ENCODE measurements at regions not wholly inside any gene's neighbourhood (a gene's known extent, or its start where the extent isn't known, plus 50 kb on each side); places are given as distances from the start of the nearest gene placed in this dataset.

DNA sequence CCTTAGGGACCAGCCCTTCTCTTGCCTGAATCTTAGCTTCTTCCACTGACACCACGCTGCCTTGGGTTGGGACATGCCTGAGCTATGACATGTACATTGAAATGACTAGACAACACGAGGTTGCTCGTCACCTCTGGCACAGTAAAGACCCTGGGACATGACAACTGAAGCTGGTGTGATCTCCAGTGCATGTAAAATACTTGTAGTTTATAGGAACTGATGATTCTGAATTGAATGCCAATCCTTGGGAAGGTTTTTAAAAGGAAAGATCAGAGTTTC lies 100.7 kb upstream of the PGRMC2 start:
- DNase-seq: no peak

DNA sequence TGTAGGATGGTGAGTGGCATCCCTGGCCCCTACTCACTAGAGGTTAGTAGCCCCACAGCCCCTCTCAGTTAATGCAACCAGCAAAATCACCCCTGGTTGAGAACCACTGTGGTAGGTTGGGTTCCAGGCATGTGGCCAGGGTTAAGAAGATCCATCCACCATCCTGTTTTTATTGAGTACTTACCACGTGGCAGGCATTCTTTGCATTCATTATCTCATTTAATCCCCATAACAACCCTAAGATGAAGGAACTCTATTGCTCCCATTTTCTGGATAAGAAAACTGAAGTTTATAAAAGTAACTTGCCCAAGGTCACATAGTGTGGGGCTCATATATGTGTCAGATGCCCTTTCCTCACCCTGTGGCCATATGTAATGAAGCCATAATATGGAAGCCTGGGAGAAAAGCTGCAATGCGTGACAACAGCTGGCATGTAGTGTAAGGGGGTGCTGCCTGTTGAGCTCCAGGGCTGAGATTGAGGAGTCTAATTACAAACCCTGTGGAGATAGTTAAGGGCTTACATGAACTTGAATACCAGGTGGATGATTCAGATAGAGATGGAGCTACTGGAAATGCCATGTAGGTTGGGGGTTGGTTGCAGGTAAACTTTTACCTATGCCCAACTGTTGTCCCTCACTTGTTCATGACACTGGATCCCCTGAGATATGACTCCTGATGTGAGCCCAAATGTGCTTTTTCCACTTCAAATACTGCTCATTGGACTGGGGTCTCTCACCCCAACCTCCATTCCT lies 100.2 kb upstream of the PGRMC2 start:
- DNase-seq: no peak

DNA sequence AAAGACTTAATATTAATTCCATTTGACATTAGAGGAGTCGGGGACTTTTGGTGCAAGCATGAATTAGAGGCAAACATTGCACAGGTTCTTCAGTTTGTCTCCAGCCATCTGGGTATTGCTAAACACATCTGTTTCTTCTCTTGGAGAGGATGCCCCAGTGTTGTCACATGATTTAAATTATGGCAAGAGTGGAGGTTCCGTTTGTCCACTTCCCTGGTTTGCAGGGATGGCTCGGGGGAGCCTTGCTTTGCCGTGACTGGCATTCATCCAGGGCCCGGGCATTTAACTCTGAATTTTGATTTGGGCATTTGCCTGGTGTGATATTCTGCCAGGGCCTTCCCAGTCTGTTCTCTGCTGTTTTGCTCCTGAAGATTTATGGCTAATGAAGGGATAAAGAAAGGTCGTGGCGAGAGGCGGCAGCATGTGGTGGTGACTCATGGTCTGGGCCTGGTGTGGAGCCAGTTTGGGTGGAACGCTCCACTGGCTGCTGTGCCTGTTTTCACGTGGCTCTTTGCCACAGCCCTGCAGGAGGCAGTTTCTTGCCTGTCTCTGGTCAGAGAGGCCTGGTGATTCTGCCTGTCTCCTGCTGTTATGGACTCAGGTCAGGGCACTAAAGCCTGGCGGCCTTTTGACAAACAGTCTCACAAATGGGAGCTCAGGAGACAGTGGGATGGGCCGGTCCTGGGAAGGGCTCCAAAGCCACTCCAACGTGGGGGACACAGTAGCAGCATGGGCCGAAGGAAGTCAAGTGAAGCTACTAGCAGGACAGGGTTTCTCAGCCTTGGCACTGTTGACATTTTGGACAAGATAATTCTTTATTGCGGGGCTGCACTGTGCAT lies 99.4 kb upstream of the PGRMC2 start:
- DNase-seq: no peak

DNA sequence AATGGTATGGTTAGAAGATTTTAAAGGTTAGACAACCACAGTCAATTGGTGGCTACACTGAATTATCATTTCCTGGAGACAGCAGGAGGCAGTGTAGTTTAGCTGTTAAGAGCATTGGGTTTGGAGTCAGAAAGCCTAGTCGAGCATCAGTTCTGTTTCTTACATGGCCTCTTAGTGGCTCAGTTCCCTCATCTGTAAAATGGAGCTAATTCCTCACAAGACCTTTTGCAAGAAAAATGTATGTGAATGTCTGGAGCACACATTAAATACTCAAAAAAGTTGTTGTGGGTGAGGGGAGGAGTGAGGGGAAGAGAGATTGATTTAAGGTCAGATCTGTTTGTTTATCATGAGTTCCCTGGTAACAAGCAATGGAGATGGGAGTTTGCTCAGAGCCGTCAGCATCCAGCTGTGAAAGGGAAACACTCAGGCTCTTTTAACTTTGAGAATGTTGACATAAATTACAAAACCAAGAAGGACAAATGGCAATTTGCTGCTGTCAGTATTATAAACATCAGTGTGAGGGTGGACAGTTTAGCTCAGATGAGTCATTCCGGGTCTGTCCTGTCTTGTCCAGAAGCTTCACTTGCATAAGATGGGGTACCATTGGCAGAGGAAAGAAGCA lies 98.2 kb upstream of the PGRMC2 start:
- no peak for DNase-seq

DNA sequence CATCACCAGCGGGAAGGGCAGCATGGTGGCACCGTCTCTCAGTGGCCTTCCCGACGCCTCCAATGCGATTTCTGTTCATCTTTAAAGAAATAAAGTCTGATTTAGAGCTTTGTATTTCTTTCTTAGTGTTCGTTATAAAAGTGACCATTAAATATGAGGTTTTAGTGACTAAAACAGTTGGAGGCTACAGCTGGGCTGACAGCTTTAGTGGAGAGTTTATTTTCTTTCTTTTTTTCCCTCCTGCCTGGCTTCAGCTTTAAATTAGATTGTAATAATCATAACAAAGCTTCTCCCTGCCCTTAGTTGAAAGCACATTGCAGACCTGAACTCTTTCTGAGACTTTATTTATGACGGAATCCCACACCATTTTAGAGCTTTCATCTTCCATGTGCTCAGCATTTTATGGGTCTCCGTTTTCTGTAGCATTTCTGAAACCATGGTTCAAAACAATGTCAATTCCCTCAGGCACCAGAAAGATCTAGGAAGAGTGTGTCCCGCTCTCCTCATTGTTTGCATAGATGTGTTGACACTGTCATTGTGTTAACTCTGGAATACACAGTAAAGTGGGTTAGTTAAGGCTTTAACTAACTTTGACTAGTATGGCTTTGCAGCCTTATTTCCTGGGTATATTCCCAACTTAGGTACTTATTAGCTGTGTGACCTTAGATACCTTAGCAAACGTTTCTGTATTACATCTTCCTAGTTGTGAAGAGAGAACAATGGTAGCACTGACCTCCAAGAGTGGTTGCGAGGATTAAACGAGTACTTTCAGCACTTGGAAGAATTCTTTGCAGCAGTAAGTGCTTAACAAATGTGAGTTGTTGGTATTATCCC lies 97.4 kb upstream of the PGRMC2 start:
- DNase-seq: no peak

DNA sequence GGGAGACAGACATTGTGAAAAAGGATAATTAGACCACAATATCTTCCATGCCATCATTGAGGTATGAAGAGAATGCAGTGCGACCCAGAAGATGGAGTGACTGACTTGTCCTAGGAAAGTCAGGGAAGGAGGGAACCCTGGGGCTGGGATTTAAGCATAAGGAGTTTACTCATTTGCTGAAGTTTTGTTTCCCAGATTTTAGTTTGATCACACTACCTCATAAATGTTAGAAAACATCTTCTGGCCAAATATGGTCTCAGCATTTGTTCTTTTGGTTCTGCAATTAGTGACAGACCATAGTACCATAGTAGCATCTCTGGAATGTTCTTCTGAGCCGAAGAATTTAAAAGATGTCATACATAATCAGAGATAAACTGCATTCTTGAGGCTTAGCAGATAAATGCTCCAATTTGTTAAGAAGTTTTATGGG lies 96.5 kb upstream of the PGRMC2 start:
- no peak for DNase-seq

DNA sequence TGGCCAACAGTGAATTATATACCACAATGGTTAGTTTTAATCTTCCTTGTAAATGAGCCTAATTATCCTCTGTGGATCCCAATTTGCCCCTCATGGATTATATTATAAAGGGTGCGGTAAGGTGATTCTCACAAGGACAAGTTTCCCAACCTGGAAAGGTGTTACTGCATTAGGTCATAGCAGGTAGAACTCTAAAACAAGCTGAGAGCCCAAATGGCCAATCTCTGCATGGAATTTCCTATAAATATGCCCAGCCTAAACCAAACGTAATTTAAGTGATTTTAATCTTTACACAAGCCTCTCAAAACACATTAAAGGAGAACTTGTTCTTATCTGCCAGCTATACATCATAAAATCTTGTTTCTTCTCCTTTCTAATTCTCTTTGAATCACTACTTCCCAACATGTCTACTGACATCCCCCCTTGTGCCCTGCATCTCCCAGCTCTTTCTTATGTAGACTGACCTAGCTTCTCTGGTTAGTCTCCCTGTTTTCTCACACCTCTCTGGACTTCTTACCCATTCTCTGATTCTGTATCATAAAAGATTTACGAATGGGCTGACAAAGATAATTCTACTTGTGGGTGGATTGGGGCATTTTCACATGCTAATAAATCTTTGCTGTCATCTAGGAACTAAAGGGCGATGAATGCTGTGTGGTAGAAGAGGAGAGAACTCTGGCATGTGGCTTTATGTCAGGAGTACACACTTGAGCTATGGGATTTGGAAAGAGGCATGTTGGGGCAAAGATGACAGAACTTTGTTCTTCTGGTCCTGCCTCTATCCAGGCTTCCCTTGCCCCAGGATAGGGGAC lies 94.3 kb upstream of the PGRMC2 start:
- no peak for DNase-seq

DNA sequence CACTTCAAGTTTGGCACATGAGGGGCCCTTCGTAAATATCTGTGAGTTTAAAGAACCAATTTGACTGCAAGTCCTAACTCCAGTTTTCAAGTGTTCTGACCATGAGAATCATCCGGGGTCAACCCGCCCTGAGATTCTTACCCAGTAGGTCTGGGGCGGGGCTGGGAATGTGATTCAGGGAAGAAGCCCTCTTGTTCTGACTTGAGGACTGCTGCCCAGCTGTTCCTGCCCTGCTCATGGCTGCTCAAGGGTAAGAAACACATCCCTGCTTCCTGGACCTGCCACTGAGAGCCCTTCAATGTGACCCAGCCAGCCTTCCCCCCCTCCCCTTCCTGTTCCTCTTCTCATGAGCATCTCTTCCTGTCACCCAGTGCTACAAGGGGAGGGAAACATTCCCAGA lies 92.7 kb upstream of the PGRMC2 start:
- DNase-seq: no peak

DNA sequence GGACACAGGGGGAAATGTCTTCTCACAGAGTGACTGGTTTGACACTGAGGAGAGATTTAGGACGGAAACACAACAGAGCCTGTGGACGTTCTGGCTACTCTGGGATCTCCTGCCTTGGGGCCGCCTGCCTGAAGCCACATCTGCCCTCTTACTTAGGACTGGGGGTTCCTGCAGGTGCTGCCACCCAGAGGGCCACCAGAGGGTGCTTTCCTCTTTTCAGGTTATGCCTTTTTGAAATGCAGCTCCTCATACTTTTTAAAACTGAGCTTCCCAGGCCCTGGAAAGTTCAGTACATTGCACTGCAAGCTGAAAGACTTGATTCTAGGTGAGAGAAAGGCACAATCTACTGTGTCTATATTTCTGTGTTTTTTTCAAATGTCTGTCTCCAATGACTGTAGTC lies 92.2 kb upstream of the PGRMC2 start:
- no peak for DNase-seq

DNA sequence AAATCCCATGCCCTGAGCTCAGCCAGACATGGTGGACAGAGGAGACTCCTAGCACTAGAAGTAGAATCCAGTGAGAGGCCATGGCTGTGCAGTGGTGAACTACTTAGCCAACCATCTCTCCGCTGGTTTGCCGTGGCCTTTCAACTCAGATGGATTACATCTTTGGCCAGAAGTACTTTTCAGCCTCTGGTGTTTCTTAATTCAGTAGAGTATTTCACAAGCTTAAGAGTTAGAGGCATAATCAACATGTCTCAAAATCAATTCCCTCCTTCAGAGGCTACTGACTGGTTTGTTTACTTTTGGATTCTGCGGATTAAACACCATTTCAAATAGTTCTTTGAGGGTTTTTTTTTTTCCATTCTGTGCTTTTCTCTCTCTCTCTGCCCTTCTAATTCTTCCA lies 91.1 kb upstream of the PGRMC2 start:
- no peak for DNase-seq

DNA sequence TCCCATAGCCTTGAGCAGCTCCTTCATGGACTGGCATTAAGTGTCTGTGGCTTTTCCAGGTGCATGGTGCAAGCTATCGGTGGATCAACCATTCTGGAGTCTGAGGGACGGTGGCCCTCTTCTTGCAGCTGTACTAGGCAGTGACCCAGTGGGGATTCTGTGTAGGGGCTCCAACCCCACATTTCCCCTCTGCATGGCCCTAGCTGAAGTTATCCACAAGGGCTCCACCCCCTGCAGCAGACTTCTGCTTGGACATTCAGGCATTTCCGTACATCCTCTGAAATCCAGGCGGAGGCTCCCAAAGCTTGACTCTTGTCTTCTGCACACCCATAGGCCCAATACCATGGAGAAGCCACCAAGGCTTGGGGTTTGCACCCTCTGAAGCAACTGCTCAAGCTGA lies 89.3 kb upstream of the PGRMC2 start:
- DNase-seq: no peak

DNA sequence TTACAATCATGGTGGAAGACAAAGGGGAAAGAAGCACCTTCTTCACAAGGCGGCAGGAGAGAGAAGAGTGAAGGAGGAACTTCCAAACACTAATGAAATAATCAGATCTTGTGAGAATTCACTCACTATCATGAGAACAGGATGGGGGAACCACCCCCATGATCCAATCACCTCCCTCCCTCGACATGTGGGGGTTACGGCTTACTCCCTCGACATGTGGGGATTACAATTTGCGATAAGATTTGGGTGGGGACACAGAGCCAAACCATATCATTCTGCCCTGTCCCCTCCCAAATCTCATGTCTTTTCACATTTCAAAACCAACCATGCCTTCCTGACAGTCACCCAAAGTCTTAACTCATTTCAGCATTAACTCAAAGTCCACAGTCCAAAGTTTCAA lies 88.7 kb upstream of the PGRMC2 start:
- DNase-seq: no peak

DNA sequence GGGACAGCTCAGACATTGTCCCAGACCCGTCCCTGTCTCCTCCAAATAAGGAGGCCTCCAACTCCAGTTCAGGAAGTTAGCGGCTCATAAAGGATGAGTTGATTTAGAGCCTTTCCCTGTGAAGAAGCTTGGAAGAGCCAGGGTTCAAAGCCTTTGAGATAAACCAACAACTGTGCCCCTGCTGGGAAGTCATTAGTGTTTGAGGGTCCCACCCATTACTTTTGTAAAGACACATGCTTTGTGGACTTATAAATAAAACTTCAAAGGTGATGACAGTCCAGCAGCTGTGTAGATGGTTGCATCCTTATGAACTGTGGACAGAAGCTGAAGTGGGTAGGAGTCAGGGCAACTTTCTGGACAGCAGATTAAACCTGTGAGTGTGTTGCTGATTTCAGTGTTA lies 86.0 kb upstream of the PGRMC2 start:
- DNase-seq: no peak

DNA sequence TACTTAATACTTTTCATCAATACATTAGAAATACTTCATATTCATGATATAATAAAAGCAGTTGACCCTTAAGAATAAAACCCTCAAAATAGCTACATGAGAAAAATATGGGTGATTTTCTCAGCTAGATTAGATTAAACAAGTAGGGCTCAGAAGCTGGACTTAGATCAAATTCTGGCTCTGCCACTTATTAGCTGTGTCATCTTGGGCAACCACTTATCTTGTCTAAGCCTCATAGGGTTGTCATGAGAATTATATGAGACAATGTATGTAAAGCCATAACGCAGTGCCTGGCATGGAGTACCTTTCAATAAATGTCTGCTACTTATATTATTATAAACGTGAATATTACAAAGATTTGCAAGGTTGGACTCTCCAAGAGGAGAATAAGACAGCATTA lies 84.3 kb upstream of the PGRMC2 start:
- no peak for DNase-seq

DNA sequence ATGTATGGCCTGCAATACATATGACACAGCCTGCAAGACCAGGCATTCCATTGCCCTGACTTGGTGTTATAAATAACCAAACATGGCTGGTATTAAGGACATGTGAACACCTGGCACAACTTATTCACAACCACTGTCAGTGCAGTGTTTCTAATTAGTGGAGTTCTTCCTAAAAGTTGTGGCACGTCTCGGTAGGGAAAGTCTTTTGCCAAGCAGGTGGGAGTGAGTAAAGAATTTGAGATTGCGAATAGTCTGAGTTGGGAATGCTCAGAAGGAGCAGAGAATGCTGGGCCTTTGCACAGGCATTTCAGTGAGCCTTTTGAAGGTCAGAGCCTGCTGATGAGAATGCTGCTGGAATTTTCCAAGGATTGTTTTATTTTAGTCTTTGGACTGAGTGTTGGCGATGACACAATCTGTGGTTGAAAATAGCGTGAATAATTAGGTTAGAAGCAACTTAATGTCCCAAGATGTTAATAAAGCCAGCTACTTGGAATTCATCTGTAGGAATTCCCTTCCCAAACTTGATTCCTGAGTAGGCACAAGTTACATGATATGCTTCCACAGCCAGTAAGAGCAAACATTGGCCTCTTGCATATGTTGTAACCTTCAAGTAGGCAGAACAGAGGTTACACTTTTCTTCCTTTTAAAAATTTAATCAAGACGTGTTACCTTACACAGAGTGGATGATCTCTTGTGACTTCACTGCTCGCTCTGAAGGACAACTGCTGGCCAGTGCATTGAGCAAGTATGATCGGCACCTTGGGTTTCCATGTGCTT lies 83.6 kb upstream of the PGRMC2 start:
- DNase-seq: no peak

DNA sequence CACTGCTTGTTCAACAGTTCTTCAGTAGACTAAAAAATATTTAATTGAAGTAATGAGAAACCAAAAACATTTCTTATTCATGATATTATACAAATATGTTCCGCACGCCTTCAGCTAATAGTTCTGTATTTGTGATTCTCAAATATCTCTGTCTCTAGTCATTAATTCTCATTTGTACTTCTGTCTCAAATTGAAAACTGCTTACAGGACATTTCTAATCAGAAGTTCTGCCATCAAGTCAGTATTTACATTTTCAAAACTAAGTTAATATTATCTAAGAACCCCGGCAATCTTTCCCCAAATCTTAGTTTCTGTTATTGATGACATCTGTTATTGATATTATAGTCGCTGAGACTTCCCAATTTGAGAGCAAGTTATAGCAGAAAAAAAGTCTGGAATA lies 78.6 kb upstream of the PGRMC2 start:
- no peak for DNase-seq

DNA sequence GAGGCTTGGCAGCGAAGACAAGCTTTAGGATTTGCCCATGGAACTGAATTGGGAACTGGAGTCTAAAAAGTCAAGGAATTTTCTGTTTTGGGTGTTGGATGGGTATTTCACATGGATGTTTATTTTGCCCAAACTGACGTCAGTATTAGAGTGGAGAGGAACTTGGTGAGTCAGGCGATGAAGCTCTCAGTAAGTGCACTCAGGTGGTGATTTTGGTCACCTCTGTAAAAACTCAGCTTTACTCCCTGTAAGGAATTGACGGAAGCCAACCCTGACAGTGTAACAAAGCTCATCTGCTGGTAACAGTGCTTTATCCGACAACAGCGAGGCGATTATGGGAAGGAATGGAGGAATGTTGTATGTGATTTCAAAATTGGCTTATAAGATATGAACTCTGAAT lies 77.0 kb upstream of the PGRMC2 start:
- no peak for DNase-seq

DNA sequence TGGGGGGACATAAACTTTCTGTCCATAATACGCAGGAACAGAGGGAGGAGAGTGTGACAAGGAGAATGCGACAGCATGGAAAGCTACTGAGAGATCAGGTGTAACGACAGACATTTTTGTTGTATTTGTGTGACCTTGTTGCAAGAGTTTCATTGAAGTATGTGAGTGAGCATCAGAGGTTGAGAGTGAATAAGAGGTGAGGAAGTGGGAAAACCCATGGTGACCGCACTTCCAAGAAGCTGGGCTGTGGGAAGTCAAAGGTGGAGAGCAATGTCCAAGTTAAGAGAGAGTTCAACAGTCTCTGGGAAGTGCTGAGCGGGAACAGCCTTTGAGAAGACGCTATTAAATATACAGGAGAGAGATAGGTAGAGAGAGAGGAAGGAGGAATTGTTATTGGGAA lies 76.4 kb upstream of the PGRMC2 start:
- DNase-seq: no peak

DNA sequence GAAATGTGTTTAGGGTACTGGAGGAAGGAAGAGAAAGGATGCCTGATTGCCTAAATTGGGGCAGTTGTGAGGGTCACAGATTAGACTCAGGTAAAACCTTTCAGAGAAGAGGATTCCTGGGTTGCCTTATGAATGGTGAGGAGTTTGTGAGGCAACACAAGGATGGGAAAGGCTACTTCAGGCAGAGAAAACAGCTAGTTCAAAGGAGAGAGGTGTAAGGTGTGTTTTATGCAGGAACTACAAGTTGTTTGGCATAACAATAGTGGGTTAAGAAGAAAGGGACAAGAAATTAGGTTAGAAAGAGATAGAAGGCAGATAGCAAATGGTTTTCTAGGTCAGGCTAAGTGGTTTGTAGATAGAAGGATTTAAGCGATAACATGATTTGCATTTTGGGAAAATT lies 75.1 kb upstream of the PGRMC2 start:
- DNase-seq: no peak

DNA sequence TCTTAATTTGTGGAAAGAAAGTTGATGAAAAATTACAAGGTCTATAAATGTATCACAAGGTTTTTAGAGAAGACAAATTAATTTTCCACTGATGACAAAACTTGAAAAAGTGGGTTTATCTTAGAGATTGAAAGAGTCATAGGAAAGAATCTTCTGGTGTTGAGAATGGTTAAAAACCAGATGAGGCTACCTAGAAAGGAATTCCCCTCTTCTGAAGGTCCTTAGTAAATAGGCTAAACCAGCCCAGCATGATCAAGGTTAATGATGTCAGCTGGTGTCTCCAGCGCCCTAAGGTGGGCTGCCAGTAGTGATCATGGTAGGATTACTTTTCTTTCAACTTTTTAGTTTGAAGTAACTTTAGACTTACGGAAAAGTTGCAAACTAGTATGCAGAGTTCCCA lies 71.8 kb upstream of the PGRMC2 start:
- DNase-seq: no peak

DNA sequence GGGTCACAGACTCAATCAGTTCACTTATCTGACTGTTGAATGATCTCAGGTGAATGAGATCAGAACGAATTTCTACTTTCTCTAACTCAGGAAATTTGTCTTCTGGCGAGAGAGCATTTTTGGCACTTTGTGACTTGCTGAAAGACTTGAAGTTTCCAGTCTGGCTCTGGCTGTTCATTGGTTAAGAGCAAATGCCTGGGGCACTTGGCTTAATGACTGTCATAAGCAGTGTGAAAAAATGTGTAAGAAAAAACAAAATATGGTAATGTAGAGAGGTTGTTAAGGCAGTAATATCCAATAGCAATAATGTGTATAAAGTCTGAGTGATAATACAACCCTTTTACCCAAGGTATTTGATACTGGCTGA lies 71.3 kb upstream of the PGRMC2 start:
- no peak for DNase-seq
